ENCODE measurements at regions not wholly inside any gene's neighbourhood (a gene's known extent, or its start where the extent isn't known, plus 50 kb on each side); places are given as distances from the start of the nearest gene placed in this dataset.

DNA sequence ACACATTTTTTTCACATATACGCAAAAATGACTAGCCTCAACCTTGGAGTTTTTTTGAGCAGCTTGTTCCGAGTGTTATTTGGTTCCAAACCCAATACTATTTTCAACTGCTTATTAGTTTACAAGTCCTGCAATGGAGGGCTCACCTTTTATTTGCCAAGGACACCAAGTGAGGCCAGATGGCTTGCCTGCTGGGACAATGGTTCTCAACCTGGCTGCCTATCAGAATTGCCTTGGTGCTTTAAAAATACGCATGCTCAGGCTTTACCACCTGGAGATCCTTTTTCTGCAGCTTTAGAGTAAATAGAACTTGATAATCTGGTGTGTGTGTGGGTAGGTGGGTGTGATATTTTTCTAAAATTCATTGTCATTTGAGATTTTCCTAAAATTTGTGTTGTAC is 276.8 kb downstream of the MTERF1 start:
- TF ChIP-seq POLR2A (IDR thresholded peaks at IDR 0.05; ENCODE audit: low read length) (no peak), GATA1 (IDR thresholded peaks at IDR 0.05; ENCODE audit: low read depth, low read length) (no peak)
